ENCODE measurements at regions not wholly inside any gene's neighbourhood (a gene's known extent, or its start where the extent isn't known, plus 50 kb on each side); places are given as distances from the start of the nearest gene placed in this dataset.
"Not testable (repeated sequence)": the region's sequence is repeated elsewhere in the genome, so short reads cannot be mapped to it uniquely, and the experiment has no call there.

- no peak for DNase-seq
Measured at GRCh38 chr12:83361475-83361874, 674.8 kb downstream of the TMTC2 start.

- no peak for DNase-seq
Measured at GRCh38 chr12:83361071-83361470, 674.4 kb downstream of the TMTC2 start.

GRCh38 chr12:83349907-83350611 lies 663.4 kb downstream of the TMTC2 start:
- DNase-seq = no peak

- DNase-seq = no peak
Measured at GRCh38 chr12:83346333-83346732, 659.6 kb downstream of the TMTC2 start.

- no peak for DNase-seq
Measured at GRCh38 chr12:83343767-83344166, 657.1 kb downstream of the TMTC2 start.

GRCh38 chr12:83335748-83336147 lies 649.0 kb downstream of the TMTC2 start:
- DNase-seq = no peak

GRCh38 chr12:83326666-83327065 lies 640.0 kb downstream of the TMTC2 start:
- DNase-seq = no peak

- no peak for DNase-seq
Measured at GRCh38 chr12:83323866-83324265, 637.2 kb downstream of the TMTC2 start.

GRCh38 chr12:83322809-83323208 lies 636.1 kb downstream of the TMTC2 start:
- DNase-seq = no peak

GRCh38 chr12:83321971-83322370 lies 635.3 kb downstream of the TMTC2 start:
- DNase-seq = no peak

- no peak for DNase-seq
Measured at GRCh38 chr12:83320350-83320749, 633.6 kb downstream of the TMTC2 start.

GRCh38 chr12:83318386-83319098 lies 631.8 kb downstream of the TMTC2 start:
- peak; percentile 4 for DNase-seq

GRCh38 chr12:83317595-83317994 lies 630.9 kb downstream of the TMTC2 start:
- no peak for DNase-seq

- no peak for DNase-seq
Measured at GRCh38 chr12:83313827-83314226, 627.1 kb downstream of the TMTC2 start.

GRCh38 chr12:83313322-83313721 lies 626.6 kb downstream of the TMTC2 start:
- no peak for DNase-seq

- no peak for DNase-seq
Measured at GRCh38 chr12:83276904-83277303, 590.2 kb downstream of the TMTC2 start.

- DNase-seq = no peak
Measured at GRCh38 chr12:83271201-83271600, 584.5 kb downstream of the TMTC2 start.

- no peak for DNase-seq
Measured at GRCh38 chr12:83265808-83266207, 579.1 kb downstream of the TMTC2 start.

- DNase-seq = no peak
Measured at GRCh38 chr12:83261998-83262397, 575.3 kb downstream of the TMTC2 start.

- DNase-seq = not testable (repeated sequence)
Measured at GRCh38 chr12:83260126-83260525, 573.4 kb downstream of the TMTC2 start.

- no peak for DNase-seq
Measured at GRCh38 chr12:83257726-83258125, 571.0 kb downstream of the TMTC2 start.

- no peak for DNase-seq
Measured at GRCh38 chr12:83256562-83256961, 569.9 kb downstream of the TMTC2 start.

GRCh38 chr12:83250866-83251265 lies 564.2 kb downstream of the TMTC2 start:
- no peak for DNase-seq

- no peak for DNase-seq
Measured at GRCh38 chr12:83245156-83245555, 558.5 kb downstream of the TMTC2 start.
